Endothelial cell (in vitro differentiated cells): ENCODE measurements at regions not wholly inside any gene's neighbourhood (a gene's known extent, or its start where the extent isn't known, plus 50 kb on each side); places are given as distances from the start of the nearest gene placed in this dataset.
"Not testable (repeated sequence)": the region's sequence is repeated elsewhere in the genome, so short reads cannot be mapped to it uniquely, and the experiment has no call there.

Experiments
- DNase-seq: peaks from one replicate; pipeline ENCODE4 v3.0.0; 2021; ENCODE audit warnings: low spot score
- H3K27ac Mint-ChIP-seq: one replicate; pipeline ENCODE4 v1.8.0; 2021; ENCODE audit warnings: mixed read lengths, inconsistent platforms; ENCODE audit not compliant: unreplicated experiment
- H3K27me3 Mint-ChIP-seq: one replicate; pipeline ENCODE4 v1.8.0; 2021; ENCODE audit warnings: mild to moderate bottlenecking, moderate library complexity, mixed read lengths, inconsistent platforms; ENCODE audit not compliant: unreplicated experiment
- H3K36me3 Mint-ChIP-seq: one replicate; pipeline ENCODE4 v1.8.0; 2021; ENCODE audit warnings: mild to moderate bottlenecking, low read depth, mixed read lengths, inconsistent platforms; ENCODE audit not compliant: unreplicated experiment
- H3K4me1 Mint-ChIP-seq: one replicate; pipeline ENCODE4 v1.8.0; 2021; ENCODE audit warnings: mild to moderate bottlenecking, mixed read lengths, inconsistent platforms; ENCODE audit not compliant: unreplicated experiment
- H3K4me3 Mint-ChIP-seq: one replicate; pipeline ENCODE4 v1.8.0; 2021; ENCODE audit warnings: mild to moderate bottlenecking, mixed read lengths, inconsistent platforms; ENCODE audit not compliant: unreplicated experiment
- H3K9me3 Mint-ChIP-seq: one replicate; pipeline ENCODE4 v1.8.0; 2021; ENCODE audit warnings: mixed read lengths, inconsistent platforms; ENCODE audit not compliant: unreplicated experiment
- TF ChIP-seq, protein P1 (sequence below): fragments of 200-600 bp; sonication (generic); IDR thresholded peaks from one replicate; pipeline ENCODE4 v1.5.0; 2021; ENCODE audit warnings: antibody characterized with exemption; ENCODE audit not compliant: unreplicated experiment

GRCh38 chr3:147514366-147515160, 105.4 kb downstream of the ZIC1 start:
- H3K36me3 Mint-ChIP-seq: no peaks in the 10 kb centered on the region
- H3K9me3 Mint-ChIP-seq: no peaks in the 10 kb centered on the region
- H3K27ac Mint-ChIP-seq: no peak overlapping the region
- H3K27me3 Mint-ChIP-seq: no peaks in the 10 kb centered on the region
- H3K4me1 Mint-ChIP-seq: peaks cover 2% of the 10 kb centered on the region
- no peak overlapping the region for H3K4me3 Mint-ChIP-seq
- DNase-seq: no peak
- TF ChIP-seq, protein P1, sequence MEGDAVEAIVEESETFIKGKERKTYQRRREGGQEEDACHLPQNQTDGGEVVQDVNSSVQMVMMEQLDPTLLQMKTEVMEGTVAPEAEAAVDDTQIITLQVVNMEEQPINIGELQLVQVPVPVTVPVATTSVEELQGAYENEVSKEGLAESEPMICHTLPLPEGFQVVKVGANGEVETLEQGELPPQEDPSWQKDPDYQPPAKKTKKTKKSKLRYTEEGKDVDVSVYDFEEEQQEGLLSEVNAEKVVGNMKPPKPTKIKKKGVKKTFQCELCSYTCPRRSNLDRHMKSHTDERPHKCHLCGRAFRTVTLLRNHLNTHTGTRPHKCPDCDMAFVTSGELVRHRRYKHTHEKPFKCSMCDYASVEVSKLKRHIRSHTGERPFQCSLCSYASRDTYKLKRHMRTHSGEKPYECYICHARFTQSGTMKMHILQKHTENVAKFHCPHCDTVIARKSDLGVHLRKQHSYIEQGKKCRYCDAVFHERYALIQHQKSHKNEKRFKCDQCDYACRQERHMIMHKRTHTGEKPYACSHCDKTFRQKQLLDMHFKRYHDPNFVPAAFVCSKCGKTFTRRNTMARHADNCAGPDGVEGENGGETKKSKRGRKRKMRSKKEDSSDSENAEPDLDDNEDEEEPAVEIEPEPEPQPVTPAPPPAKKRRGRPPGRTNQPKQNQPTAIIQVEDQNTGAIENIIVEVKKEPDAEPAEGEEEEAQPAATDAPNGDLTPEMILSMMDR: no peak

GRCh38 chr3:147518465-147518864, 109.3 kb downstream of the ZIC1 start:
- no peak for DNase-seq
- peaks cover 2% of the 10 kb centered on the region for H3K4me1 Mint-ChIP-seq
- TF ChIP-seq, protein P1: no peak
- no peak overlapping the region for H3K4me3 Mint-ChIP-seq
- no peaks in the 10 kb centered on the region for H3K27me3 Mint-ChIP-seq
- no peaks in the 10 kb centered on the region for H3K9me3 Mint-ChIP-seq
- H3K27ac Mint-ChIP-seq: no peak overlapping the region
- H3K36me3 Mint-ChIP-seq: no peaks in the 10 kb centered on the region

GRCh38 chr3:147521646-147522045, 112.5 kb downstream of the ZIC1 start:
- H3K9me3 Mint-ChIP-seq: no peaks in the 10 kb centered on the region
- no peaks in the 10 kb centered on the region for H3K27me3 Mint-ChIP-seq
- H3K27ac Mint-ChIP-seq: no peak overlapping the region
- TF ChIP-seq, protein P1: no peak
- no peak overlapping the region for H3K4me3 Mint-ChIP-seq
- DNase-seq: no peak
- H3K36me3 Mint-ChIP-seq: no peaks in the 10 kb centered on the region
- peaks cover 2% of the 10 kb centered on the region for H3K4me1 Mint-ChIP-seq

- H3K4me1 Mint-ChIP-seq, H3K27me3 Mint-ChIP-seq, H3K36me3 Mint-ChIP-seq, H3K27ac Mint-ChIP-seq, DNase-seq, H3K9me3 Mint-ChIP-seq, H3K4me3 Mint-ChIP-seq: not testable (repeated sequence)
Measured at GRCh38 chr3:147522780-147523179, 113.6 kb downstream of the ZIC1 start.

DNA sequence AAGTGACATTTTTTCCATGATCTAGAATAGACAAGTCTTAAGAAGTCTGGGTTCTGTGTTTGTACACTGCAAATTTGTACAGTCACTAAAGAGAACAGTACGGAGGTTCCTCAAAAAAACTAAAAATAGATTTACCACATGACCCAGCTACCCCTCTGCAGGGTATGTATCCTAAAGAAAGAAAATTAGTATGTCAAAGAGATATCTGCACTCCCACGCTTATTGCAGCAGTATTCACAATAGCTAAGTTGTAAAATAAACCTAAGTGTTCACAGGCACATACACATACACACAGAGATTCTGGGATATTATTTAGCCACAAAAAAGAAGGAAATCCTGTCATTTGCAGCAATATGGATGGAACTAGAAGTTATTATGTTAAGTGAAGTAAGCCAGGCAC, 120.4 kb downstream of the ZIC1 start:
- Mint-ChIP-seq H3K9me3 (no peaks in the 10 kb centered on the region), H3K27ac (no peak overlapping the region), H3K36me3 (no peaks in the 10 kb centered on the region), H3K4me1 (no peaks in the 10 kb centered on the region), H3K4me3 (no peak overlapping the region), H3K27me3 (peaks cover 4% of the 10 kb centered on the region)
- DNase-seq: no peak
- TF ChIP-seq, protein P1: no peak
